ENCODE measurements at regions not wholly inside any gene's neighbourhood (a gene's known extent, or its start where the extent isn't known, plus 50 kb on each side); places are given as distances from the start of the nearest gene placed in this dataset.

- no peak for TF ChIP-seq EP300 (IDR thresholded peaks at IDR 0.05)
- TF ChIP-seq POLR2AphosphoS5 (IDR thresholded peaks at IDR 0.05) = no peak
- no peak for TF ChIP-seq CTCF (IDR thresholded peaks at IDR 0.05)
- no peak for TF ChIP-seq POLR2A (IDR thresholded peaks at IDR 0.05)
These were observed 313.3 kb downstream of the TMEM121 start for GRCh38 chr14:105839425-105840265.
